ENCODE measurements at regions not wholly inside any gene's neighbourhood (a gene's known extent, or its start where the extent isn't known, plus 50 kb on each side); places are given as distances from the start of the nearest gene placed in this dataset.

DNA sequence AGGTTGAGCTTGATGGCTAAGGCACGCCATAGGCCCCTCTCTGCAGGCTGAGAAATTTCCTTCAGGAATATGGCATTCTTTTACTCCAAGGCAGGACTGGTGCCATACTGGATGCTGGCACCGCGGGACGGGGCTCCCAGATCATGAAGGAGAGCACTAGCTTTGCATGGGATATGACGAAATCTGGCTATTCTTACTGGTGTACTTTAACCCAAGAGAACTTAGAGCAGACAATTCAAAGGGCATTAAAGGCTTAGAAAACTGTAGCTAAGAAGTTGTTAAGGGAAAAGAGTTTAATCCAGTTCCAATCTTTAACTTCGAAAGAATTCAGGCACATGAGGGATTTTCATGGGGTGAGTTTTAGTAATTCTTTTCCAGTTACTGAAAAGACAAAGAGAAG, 204.4 kb upstream of the ESRRG start:
- no peak overlapping the region for H3K27ac ChIP-seq (ENCODE audit: low read depth in 1 of 2, low read length in 2 of 2)
- WGBS = 80% methylated on average over 6 of the region's 6 CpGs

More for the DNA sequence above, 204.4 kb upstream of the ESRRG start:
- TF ChIP-seq YY1 (IDR thresholded peaks at IDR 0.05) (no peak), FOXA1 (IDR thresholded peaks at IDR 0.05) (no peak), ZBTB33 (IDR thresholded peaks at IDR 0.05) (no peak), REST (IDR thresholded peaks at IDR 0.05) (no peak), NR2F2 (IDR thresholded peaks at IDR 0.05) (no peak), SP1 (IDR thresholded peaks at IDR 0.05) (no peak), CTCF (IDR thresholded peaks at IDR 0.05; ENCODE audit: low read depth, low read length, missing input control) (no peak), GABPA (IDR thresholded peaks at IDR 0.05 in 1 of 2, conservative IDR thresholded peaks at IDR 0.05 in 1 of 2) (no peak), EGR1 (IDR thresholded peaks at IDR 0.05; ENCODE audit: low read depth in 2 of 2) (no peak), ATF3 (IDR thresholded peaks at IDR 0.05) (no peak), TAF1 (conservative IDR thresholded peaks at IDR 0.05) (no peak), JUND (IDR thresholded peaks at IDR 0.05) (no peak), MAX (IDR thresholded peaks at IDR 0.05) (no peak), FOXA2 (IDR thresholded peaks at IDR 0.05) (no peak), RXRA (IDR thresholded peaks at IDR 0.05) (no peak), RAD21 (IDR thresholded peaks at IDR 0.05) (no peak)
- Histone ChIP-seq H3K4me1 (ENCODE audit: control insufficient read depth in 4 of 4, insufficient read depth in 4 of 4, low read length in 3 of 4) (no peaks in the 10 kb centered on the region), H3K4me3 (ENCODE audit: low read depth in 1 of 3, low read length in 3 of 3) (no peak overlapping the region), H3K9me3 (ENCODE audit: control insufficient read depth in 4 of 4, low read length in 3 of 4) (no peaks in the 10 kb centered on the region), H3K9ac (ENCODE audit: low read depth in 1 of 2, low read length in 2 of 2) (no peak overlapping the region), H3K27me3 (ENCODE audit: control insufficient read depth in 4 of 4, insufficient read depth in 4 of 4, low read length in 3 of 4) (peaks cover 0 to 2% (median 0%) of the 10 kb centered on the region in 4 donors), H3K36me3 (ENCODE audit: control insufficient read depth in 4 of 4, insufficient read depth in 3 of 4, low read depth in 1 of 4, low read length in 3 of 4) (no peaks in the 10 kb centered on the region)
- no peak for DNase-seq (ENCODE audit: low spot score)
